Fibroblast of mammary gland (primary cell): ENCODE measurements at regions not wholly inside any gene's neighbourhood (a gene's known extent, or its start where the extent isn't known, plus 50 kb on each side); places are given as distances from the start of the nearest gene placed in this dataset.

Source experiments
- DNase-seq: peaks from one replicate; pipeline ENCODE4 v3.0.0-alpha.2; 2010; ENCODE audit warnings: low read depth
- H3K4me3 ChIP-seq: 2 replicates; pipeline ENCODE4 v1.5.1; 2011; ENCODE audit warnings: low read depth, mild to moderate bottlenecking, low read length, moderate library complexity; ENCODE audit not compliant: control insufficient read depth
- CTCF ChIP-seq: conservative IDR thresholded peaks from 2 replicates; pipeline ENCODE4 v1.5.1; 2011; ENCODE audit warnings: low read depth, low read length, inconsistent platforms; ENCODE audit not compliant: control insufficient read depth, insufficient read depth

GRCh38 chr1:229710746-229711145 lies 84.7 kb downstream of the URB2 start:
- peak; percentile 16 for TF ChIP-seq CTCF

DNA sequence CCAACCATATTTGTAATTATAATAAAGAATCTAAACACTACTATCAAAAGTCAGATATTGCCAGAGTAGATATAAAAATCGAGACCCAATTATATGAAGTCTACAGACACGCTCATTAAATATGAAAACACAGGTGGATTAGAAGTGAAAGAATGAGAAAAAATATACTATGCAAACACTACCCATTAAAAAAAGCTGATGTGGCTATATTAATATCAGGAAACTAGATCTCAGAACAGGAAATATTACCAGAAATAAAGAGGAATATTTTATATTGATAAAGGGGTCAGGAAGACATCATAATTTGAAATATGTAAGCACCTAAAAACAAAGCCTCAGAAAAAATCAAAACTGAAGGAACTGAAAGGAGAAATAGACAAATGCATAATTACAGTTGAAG lies 88.3 kb downstream of the URB2 start:
- H3K4me3 ChIP-seq, result no peak overlapping the region
- DNase-seq, result no peak
- no peak for TF ChIP-seq CTCF

More at GRCh38 chr1:229710746-229711145, 84.7 kb downstream of the URB2 start:
- DNase-seq, result peak; percentile 36
- H3K4me3 ChIP-seq, result no peak overlapping the region

DNA sequence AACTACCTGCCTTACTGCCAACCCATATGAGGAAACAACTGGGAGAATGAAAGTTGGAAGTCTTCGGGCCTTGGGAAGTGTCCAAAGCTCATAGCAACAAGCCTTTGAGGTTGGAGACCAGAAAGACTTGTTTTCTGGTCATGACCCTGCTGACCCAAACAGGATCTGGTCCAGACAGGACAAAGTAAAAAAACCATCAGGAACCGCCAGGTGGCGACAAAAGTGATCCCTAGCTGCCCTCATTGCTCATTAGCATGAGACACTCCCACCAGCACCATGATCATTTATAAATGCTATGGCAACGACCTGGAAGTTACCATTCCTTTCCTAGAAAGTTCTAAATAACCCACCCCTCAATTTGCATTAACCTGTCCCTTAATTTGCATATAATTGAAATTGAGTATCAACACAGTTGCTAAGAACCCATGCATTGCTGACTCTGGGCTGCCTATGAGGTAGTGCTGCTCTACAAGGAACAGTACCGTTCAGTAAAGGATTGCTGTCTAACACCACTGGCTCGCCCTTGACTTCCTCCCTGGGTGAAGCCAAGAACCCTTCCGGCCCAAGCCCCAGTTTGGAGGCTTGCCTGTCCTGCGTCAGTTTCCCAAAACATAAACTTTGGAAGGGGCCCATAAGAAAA lies 89.0 kb downstream of the URB2 start:
- peak; percentile 31 for TF ChIP-seq CTCF
- no peak overlapping the region for H3K4me3 ChIP-seq
- DNase-seq, result peak; percentile 31

- DNase-seq, result no peak
- TF ChIP-seq CTCF, result no peak
- no peak overlapping the region for H3K4me3 ChIP-seq
These were observed 90.0 kb downstream of the URB2 start for GRCh38 chr1:229716069-229716468.

GRCh38 chr1:229716704-229717103 lies 90.7 kb downstream of the URB2 start:
- no peak for TF ChIP-seq CTCF
- H3K4me3 ChIP-seq, result no peak overlapping the region
- no peak for DNase-seq

- DNase-seq, result peak; percentile 35
- H3K4me3 ChIP-seq, result no peak overlapping the region
- no peak for TF ChIP-seq CTCF
These were observed 91.9 kb downstream of the URB2 start for GRCh38 chr1:229717786-229718576.
